GM13976 (cell line): ENCODE measurements at regions not wholly inside any gene's neighbourhood (a gene's known extent, or its start where the extent isn't known, plus 50 kb on each side); places are given as distances from the start of the nearest gene placed in this dataset.

ENCODE experiments used
- DNase-seq: peaks from one replicate; pipeline ENCODE4 v3.0.0; 2012; ENCODE audit warnings: low spot score
- in situ Hi-C: fragments of 300-500 bp; cut with MboI; formaldehyde crosslinking; loops from one replicate; pipeline ENCODE4 v1.12.0; 2022; ENCODE audit warnings: low sequenced_read_pairs, mixed read lengths, inconsistent platforms; ENCODE audit not compliant: unreplicated experiment
- TF ChIP-seq, protein P1 (sequence below): IDR thresholded peaks from 2 replicates; pipeline ENCODE4 v1.5.1; 2012; ENCODE audit warnings: borderline replicate concordance, mild to moderate bottlenecking; ENCODE audit not compliant: insufficient read depth; ENCODE audit errors: extremely low read depth, missing control alignments, control extremely low read depth

DNA sequence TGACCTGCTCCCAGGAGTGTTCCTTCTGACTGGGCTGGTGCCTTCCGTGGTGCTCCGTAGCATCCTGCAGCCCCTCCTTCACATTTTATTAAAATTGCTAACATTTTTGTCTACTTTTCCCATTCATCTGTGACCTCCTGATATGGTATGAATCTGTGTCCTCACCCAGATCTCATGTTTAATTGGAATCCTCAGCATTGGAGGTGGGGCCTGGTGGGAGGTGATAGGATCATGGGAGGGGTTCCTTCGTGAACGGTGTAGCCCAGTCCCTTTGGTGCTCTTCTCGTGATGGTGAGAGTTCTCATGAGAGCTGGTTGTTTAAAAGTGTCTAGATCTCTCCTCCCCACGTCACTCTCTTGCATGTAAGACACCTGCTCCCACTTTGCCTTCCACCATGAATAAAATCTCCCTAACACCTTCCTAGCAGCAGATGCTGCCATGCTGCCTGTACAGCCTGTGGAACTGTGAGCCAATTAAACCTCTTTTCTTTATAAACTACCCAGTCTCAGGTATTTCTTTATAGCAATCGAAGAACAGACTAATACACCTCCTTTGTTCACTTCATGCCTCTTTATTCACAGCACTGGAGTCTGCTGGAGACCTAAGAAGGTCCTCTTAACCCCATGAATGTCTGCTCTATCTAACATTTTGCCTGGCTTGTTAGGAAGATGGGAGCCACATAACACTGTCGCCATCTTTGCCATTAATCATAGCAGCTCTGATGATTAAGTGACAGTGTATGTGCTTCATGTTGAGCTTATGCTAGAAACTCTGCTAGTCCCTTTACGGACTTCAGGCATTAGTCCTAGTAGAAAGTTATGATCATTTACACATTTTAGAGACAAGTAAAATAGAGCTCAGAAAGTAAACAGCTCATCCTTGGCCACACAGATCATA, 377.7 kb upstream of the MAF start:
- DNase-seq: no peak
- TF ChIP-seq, protein P1, sequence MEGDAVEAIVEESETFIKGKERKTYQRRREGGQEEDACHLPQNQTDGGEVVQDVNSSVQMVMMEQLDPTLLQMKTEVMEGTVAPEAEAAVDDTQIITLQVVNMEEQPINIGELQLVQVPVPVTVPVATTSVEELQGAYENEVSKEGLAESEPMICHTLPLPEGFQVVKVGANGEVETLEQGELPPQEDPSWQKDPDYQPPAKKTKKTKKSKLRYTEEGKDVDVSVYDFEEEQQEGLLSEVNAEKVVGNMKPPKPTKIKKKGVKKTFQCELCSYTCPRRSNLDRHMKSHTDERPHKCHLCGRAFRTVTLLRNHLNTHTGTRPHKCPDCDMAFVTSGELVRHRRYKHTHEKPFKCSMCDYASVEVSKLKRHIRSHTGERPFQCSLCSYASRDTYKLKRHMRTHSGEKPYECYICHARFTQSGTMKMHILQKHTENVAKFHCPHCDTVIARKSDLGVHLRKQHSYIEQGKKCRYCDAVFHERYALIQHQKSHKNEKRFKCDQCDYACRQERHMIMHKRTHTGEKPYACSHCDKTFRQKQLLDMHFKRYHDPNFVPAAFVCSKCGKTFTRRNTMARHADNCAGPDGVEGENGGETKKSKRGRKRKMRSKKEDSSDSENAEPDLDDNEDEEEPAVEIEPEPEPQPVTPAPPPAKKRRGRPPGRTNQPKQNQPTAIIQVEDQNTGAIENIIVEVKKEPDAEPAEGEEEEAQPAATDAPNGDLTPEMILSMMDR: no peak
- in situ Hi-C loops: no loop called here

DNA sequence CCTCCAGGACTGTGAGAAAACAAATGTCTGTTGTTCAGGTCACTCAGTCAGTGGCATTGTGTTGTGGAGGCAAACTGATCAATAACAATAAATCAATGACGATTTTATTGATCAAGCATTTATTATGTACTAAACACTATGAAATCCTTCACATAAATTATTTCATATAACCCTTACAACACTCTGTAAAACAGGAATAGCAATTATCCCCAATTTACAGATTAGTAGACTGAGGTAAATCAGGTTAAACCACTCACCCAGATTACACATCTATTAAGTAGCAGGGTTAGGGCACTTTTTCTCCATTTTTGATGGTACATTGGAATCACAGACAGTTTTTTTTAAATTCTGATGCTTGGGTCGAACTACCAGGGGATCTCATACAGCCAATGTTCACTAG, 372.8 kb upstream of the MAF start:
- DNase-seq: no peak
- in situ Hi-C loops: no loop called here
- TF ChIP-seq, protein P1: no peak

DNA sequence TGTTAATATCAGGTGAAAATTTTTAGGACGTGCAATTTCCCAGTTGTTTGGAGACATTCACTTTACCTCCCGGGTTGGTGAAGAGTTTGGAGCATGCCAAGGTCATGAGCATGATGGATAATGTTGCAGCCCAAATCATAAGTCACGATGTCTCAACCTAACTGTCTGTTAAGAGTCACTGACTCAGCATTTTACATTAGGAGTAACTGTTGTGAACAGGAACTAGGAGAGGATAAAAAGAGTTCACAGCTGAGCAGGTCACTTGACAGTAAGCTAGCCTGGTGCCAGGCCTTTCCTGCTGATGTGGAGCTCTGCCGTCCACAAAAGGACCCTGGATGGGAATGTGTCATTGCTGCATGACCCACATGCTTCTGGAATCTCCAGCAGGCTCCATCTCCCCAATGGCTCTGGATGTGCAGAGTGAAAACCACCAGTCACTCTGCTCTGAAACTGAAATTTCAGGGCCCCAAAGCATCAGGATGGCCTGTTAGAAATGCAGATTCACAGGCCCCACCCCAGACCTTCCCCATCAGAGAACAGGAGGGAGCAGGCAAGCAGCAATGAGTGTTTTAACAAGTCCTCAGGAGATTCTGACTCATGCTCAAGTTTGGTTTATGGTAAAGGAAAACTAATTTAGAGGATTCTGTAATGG, 371.6 kb upstream of the MAF start:
- in situ Hi-C loops: no loop called here
- TF ChIP-seq, protein P1: no peak
- no peak for DNase-seq

DNA sequence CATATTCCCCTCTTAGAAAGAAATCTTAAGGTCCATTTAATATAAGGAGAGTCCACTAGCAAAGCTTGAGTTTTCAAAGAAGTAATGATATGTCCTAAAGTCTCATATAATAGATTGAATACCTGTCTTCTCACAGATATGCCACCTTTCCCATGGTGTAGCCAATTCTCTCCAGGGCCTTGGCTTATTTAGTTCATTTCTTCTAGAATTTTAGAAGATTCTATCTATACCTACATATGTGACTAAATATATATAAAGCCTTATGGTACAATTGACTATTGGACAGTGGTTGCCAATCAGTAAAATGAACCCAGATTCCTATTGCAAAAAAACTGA, 370.7 kb upstream of the MAF start:
- no peak for DNase-seq
- TF ChIP-seq, protein P1: no peak
- in situ Hi-C loops: no loop called here

DNA sequence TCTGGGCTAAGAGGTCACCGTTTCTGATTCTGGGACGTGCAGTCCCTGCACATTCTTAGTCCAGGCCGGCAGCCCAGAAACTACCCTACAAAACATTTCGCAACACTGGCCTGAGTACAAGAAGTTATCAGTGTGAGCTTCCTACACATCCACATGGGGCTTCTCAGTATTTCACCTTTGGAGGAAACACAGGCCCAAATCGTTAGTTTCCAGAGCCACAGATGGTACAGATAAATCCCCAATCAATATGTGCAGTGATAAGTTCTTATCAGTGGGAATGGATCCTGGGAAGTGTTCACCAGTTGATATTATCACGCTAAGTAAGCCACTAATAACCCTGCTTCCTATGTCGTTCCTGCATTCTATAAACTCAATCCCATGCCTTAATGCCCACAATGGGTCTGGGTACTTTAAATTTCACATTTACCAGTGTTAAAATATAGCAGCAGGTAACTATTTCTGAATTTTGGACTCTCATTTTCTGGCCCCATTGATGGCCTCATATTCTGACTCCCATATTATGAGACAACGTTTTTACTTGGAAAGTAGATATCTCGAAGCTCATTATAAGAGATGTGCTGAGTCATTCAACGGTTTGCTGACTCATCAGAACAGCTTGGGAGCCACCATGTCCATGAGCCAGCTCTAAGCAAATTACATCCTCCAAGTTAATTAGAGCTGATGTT, 370.2 kb upstream of the MAF start:
- in situ Hi-C loops: no loop called here
- TF ChIP-seq, protein P1: no peak
- DNase-seq: no peak

DNA sequence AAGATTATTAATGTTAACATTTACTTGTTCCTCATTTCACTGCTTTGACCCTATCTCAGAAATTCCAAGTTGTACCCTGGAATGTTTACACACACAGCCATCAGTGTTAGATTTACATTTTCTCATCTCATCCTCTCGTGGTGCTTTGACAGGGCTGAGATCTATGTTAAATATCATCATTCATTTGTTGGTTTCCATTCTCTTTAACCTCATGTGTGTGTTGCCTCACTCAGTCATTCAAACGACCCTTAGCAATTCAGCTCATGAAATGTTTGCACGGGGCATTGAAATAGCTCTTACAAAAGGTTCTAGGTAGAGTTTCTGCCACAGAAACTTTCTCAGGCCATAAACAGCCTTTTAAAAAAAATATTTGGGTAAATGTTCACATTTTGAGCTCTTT, 369.6 kb upstream of the MAF start:
- in situ Hi-C loops: no loop called here
- DNase-seq: no peak
- TF ChIP-seq, protein P1: no peak
